ENCODE measurements at regions not wholly inside any gene's neighbourhood (a gene's known extent, or its start where the extent isn't known, plus 50 kb on each side); places are given as distances from the start of the nearest gene placed in this dataset.
"Not testable (repeated sequence)": the region's sequence is repeated elsewhere in the genome, so short reads cannot be mapped to it uniquely, and the experiment has no call there.

GRCh38 chr18:47409519-47409918, 158.1 kb upstream of the SKOR2 start:
- DNase-seq (ENCODE audit: low read depth), result no peak

GRCh38 chr18:47407736-47408135, 156.3 kb upstream of the SKOR2 start:
- no peak for DNase-seq (ENCODE audit: low read depth)

- DNase-seq (ENCODE audit: low read depth), result no peak
Measured at GRCh38 chr18:47404845-47405244, 153.4 kb upstream of the SKOR2 start.

- DNase-seq (ENCODE audit: low read depth), result no peak
Measured at GRCh38 chr18:47403949-47404348, 152.5 kb upstream of the SKOR2 start.

GRCh38 chr18:47403317-47403716, 151.9 kb upstream of the SKOR2 start:
- no peak for DNase-seq (ENCODE audit: low read depth)

GRCh38 chr18:47399475-47399874, 148.0 kb upstream of the SKOR2 start:
- no peak for DNase-seq (ENCODE audit: low read depth)

- DNase-seq (ENCODE audit: low read depth), result no peak
Measured at GRCh38 chr18:47397671-47398319, 146.3 kb upstream of the SKOR2 start.

GRCh38 chr18:47391665-47392064, 140.2 kb upstream of the SKOR2 start:
- no peak for DNase-seq (ENCODE audit: low read depth)

GRCh38 chr18:47390410-47391024, 139.1 kb upstream of the SKOR2 start:
- DNase-seq (ENCODE audit: low read depth), result no peak

GRCh38 chr18:47389210-47389609, 137.8 kb upstream of the SKOR2 start:
- peak; percentile 15 for DNase-seq (ENCODE audit: low read depth)

GRCh38 chr18:47387864-47388263, 136.4 kb upstream of the SKOR2 start:
- no peak for DNase-seq (ENCODE audit: low read depth)

- no peak for DNase-seq (ENCODE audit: low read depth)
Measured at GRCh38 chr18:47383729-47384128, 132.3 kb upstream of the SKOR2 start.

- no peak for DNase-seq (ENCODE audit: low read depth)
Measured at GRCh38 chr18:47381975-47382570, 130.6 kb upstream of the SKOR2 start.

- DNase-seq (ENCODE audit: low read depth), result no peak
Measured at GRCh38 chr18:47380153-47380552, 128.7 kb upstream of the SKOR2 start.

GRCh38 chr18:47373465-47373864, 122.0 kb upstream of the SKOR2 start:
- no peak for DNase-seq (ENCODE audit: low read depth)

- no peak for DNase-seq (ENCODE audit: low read depth)
Measured at GRCh38 chr18:47370052-47370451, 118.6 kb upstream of the SKOR2 start.

GRCh38 chr18:47354061-47354460, 102.6 kb upstream of the SKOR2 start:
- not testable (repeated sequence) for DNase-seq (ENCODE audit: low read depth)

- no peak for DNase-seq (ENCODE audit: low read depth)
Measured at GRCh38 chr18:47346016-47346415, 94.6 kb upstream of the SKOR2 start.

- peak; percentile 70 for DNase-seq (ENCODE audit: low read depth)
Measured at GRCh38 chr18:47345291-47345690, 93.8 kb upstream of the SKOR2 start.

- peak; percentile 79 for DNase-seq (ENCODE audit: low read depth)
Measured at GRCh38 chr18:47343291-47343690, 91.8 kb upstream of the SKOR2 start.

GRCh38 chr18:47342566-47342965, 91.1 kb upstream of the SKOR2 start:
- peak; percentile 64 for DNase-seq (ENCODE audit: low read depth)

GRCh38 chr18:47341678-47342077, 90.2 kb upstream of the SKOR2 start:
- DNase-seq (ENCODE audit: low read depth), result no peak

- no peak for DNase-seq (ENCODE audit: low read depth)
Measured at GRCh38 chr18:47334966-47335365, 83.5 kb upstream of the SKOR2 start.

All from HS-27A (cell line).